ENCODE measurements at regions not wholly inside any gene's neighbourhood (a gene's known extent, or its start where the extent isn't known, plus 50 kb on each side); places are given as distances from the start of the nearest gene placed in this dataset.

DNA sequence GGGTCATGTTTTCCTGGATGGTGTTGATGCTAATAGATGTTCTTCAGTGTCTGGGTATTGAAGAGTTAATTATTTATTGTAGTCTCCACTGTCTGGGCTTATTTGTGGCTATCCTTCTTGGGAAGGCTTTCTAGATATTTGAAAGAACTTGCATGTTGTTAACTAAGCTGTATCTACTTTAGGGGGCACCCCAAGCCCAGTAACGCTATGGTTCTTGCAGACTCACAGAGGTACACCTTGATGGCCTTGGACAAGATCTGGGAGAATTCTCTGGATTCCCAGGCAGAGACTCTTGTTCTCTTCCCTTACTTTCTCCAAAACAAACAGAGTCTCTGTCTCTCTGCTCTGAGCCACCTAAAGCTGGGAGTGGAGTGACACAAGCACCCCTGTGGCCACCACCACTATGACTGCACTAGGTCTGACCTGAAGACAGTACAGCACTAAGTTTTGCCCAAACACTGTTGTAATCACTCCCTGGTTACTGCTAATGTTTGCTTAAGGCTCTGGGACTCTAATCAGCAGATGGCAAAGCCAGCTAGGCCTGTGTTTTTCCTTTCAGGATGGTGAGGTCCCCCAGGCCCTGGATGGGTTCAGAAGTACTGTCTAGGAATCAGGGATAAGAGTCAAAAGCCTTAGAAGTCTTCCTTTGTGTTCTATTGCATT is 76.5 kb upstream of the C1orf21 start:
- FAIRE-seq (no peak), ATAC-seq (no peak), DNase-seq (ENCODE audit: low read depth, low spot score) (no peak)
- TF ChIP-seq RAD21 (IDR thresholded peaks at IDR 0.05; ENCODE audit: insufficient read depth, low read depth, low read length) (0 out of 2 replicates have a peak, but pooled peaks have one; percentile 10), CBX5 (IDR thresholded peaks at IDR 0.05; ENCODE audit: low read depth) (no peak)
- H2AFZ ChIP-seq (ENCODE audit: control insufficient read depth, low read depth, low read length), result no peak overlapping the region
- no TSS peak for BruUV-seq (replicated peaks)
- no peaks in the 10 kb centered on the region for H3K27me3 ChIP-seq (replicated peaks in 1 of 2; ENCODE audit: control insufficient read depth in 2 of 2, insufficient read depth in 2 of 2, low read length in 1 of 2)
- H3K27ac ChIP-seq (ENCODE audit: control insufficient read depth, insufficient read depth), result no peak overlapping the region
- no peaks in the 10 kb centered on the region for H3K36me3 ChIP-seq (ENCODE audit: control insufficient read depth in 2 of 2, insufficient read depth in 2 of 2, low read length in 1 of 2)
- ChIA-PET RAD21 (ENCODE audit: unreplicated experiment) (no interaction called here), SMC1A (ENCODE audit: uncharacterized antibody, unreplicated experiment) (interaction anchor here (0.6 to 1.4 kb wide), 3 partner anchors 12 to 17 kb away, joined by 3 read pairs; no protein-coding TSS in a partner anchor), CTCF (no interaction called here), POLR2A (interaction anchor here (0.6 kb wide), 1 partner anchor 799 kb away, joined by 3 read pairs; no protein-coding TSS in a partner anchor)
- H3K9ac ChIP-seq (ENCODE audit: control insufficient read depth, insufficient read depth, low read length), result no peak overlapping the region
- H3K4me3 ChIP-seq, result no peak overlapping the region
- no peaks in the 10 kb centered on the region for H4K20me1 ChIP-seq (ENCODE audit: control insufficient read depth, insufficient read depth)
- no peaks in the 10 kb centered on the region for H3K79me2 ChIP-seq (ENCODE audit: control insufficient read depth, insufficient read depth, low read length)
- no peaks in the 10 kb centered on the region for H3K4me1 ChIP-seq (ENCODE audit: control insufficient read depth, insufficient read depth, low read length)
- in situ Hi-C loops (cut with MboI) (no loop called here), intact Hi-C loops (cut with micrococcal nuclease; ENCODE audit: unreplicated experiment) (no loop called here)
- WGBS (ENCODE audit: insufficient coverage, insufficient replicate concordance, low lambda C conversion rate, missing lambda C conversion rate), result 95% methylated on average over 1 of the region's 1 CpG
- H3K9me3 ChIP-seq (replicated peaks; ENCODE audit: control insufficient read depth, insufficient read depth, low read length), result no peaks in the 10 kb centered on the region
- H3K4me2 ChIP-seq (ENCODE audit: control insufficient read depth, insufficient read depth), result no peak overlapping the region

DNA sequence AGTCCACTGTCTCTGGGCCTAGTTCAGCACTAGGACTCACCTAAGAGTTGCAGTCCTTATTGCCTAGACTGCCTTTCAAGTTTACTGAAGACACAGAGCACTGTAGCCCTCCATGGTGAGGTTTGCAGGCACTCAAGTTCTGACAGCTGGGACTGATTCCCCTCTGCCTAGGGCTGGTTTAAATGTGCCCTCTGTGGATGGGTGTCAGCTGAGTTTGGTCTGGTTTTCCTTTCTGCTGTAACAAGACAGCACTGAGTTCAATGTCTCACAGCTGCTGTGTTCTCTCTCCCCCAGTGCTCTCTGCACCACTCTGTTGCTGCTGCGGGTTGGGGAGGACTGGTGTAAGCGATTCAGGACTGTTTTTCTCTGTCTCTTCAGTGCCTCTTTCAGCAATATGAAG is 75.2 kb upstream of the C1orf21 start:
- H3K79me2 ChIP-seq (ENCODE audit: control insufficient read depth, insufficient read depth, low read length), result no peaks in the 10 kb centered on the region
- H2AFZ ChIP-seq (ENCODE audit: control insufficient read depth, low read depth, low read length), result no peak overlapping the region
- no peak overlapping the region for H3K9ac ChIP-seq (ENCODE audit: control insufficient read depth, insufficient read depth, low read length)
- H3K27ac ChIP-seq (ENCODE audit: control insufficient read depth, insufficient read depth), result no peak overlapping the region
- 0% methylated on average over 2 of the region's 2 CpGs for WGBS (ENCODE audit: insufficient coverage, insufficient replicate concordance, low lambda C conversion rate, missing lambda C conversion rate)
- no peak for DNase-seq (ENCODE audit: low read depth, low spot score)
- H3K4me3 ChIP-seq, result no peak overlapping the region
- in situ Hi-C loops (cut with MboI), result no loop called here
- H3K9me3 ChIP-seq (replicated peaks; ENCODE audit: control insufficient read depth, insufficient read depth, low read length), result no peaks in the 10 kb centered on the region
- CTCF ChIA-PET, result no interaction called here
- TF ChIP-seq, protein P1, sequence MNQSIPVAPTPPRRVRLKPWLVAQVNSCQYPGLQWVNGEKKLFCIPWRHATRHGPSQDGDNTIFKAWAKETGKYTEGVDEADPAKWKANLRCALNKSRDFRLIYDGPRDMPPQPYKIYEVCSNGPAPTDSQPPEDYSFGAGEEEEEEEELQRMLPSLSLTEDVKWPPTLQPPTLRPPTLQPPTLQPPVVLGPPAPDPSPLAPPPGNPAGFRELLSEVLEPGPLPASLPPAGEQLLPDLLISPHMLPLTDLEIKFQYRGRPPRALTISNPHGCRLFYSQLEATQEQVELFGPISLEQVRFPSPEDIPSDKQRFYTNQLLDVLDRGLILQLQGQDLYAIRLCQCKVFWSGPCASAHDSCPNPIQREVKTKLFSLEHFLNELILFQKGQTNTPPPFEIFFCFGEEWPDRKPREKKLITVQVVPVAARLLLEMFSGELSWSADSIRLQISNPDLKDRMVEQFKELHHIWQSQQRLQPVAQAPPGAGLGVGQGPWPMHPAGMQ (IDR thresholded peaks at IDR 0.05; ENCODE audit: borderline replicate concordance), result no peak
- TF ChIP-seq, protein P2, sequence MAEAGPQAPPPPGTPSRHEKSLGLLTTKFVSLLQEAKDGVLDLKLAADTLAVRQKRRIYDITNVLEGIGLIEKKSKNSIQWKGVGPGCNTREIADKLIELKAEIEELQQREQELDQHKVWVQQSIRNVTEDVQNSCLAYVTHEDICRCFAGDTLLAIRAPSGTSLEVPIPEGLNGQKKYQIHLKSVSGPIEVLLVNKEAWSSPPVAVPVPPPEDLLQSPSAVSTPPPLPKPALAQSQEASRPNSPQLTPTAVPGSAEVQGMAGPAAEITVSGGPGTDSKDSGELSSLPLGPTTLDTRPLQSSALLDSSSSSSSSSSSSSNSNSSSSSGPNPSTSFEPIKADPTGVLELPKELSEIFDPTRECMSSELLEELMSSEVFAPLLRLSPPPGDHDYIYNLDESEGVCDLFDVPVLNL (IDR thresholded peaks at IDR 0.05; ENCODE audit: low read depth, low read length), result no peak
- TF ChIP-seq, protein P3, sequence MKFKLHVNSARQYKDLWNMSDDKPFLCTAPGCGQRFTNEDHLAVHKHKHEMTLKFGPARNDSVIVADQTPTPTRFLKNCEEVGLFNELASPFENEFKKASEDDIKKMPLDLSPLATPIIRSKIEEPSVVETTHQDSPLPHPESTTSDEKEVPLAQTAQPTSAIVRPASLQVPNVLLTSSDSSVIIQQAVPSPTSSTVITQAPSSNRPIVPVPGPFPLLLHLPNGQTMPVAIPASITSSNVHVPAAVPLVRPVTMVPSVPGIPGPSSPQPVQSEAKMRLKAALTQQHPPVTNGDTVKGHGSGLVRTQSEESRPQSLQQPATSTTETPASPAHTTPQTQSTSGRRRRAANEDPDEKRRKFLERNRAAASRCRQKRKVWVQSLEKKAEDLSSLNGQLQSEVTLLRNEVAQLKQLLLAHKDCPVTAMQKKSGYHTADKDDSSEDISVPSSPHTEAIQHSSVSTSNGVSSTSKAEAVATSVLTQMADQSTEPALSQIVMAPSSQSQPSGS (IDR thresholded peaks at IDR 0.05; ENCODE audit: low read length), result no peak
- no peaks in the 10 kb centered on the region for H3K36me3 ChIP-seq (ENCODE audit: control insufficient read depth in 2 of 2, insufficient read depth in 2 of 2, low read length in 1 of 2)
- POLR2A ChIA-PET, result no interaction called here
- SMC1A ChIA-PET (ENCODE audit: uncharacterized antibody, unreplicated experiment), result no interaction called here
- RAD21 ChIA-PET (ENCODE audit: unreplicated experiment), result no interaction called here
- FAIRE-seq, result no peak
- H4K20me1 ChIP-seq (ENCODE audit: control insufficient read depth, insufficient read depth), result no peaks in the 10 kb centered on the region
- H3K4me2 ChIP-seq (ENCODE audit: control insufficient read depth, insufficient read depth), result no peak overlapping the region
- intact Hi-C loops (cut with micrococcal nuclease; ENCODE audit: unreplicated experiment), result no loop called here
- no peaks in the 10 kb centered on the region for H3K27me3 ChIP-seq (replicated peaks in 1 of 2; ENCODE audit: control insufficient read depth in 2 of 2, insufficient read depth in 2 of 2, low read length in 1 of 2)
- ATAC-seq, result no peak
- no peaks in the 10 kb centered on the region for H3K4me1 ChIP-seq (ENCODE audit: control insufficient read depth, insufficient read depth, low read length)
- no TSS peak for BruUV-seq (replicated peaks)

All from GM12878 (cell line).